Neural progenitor cell (in vitro differentiated cells): ENCODE measurements at regions not wholly inside any gene's neighbourhood (a gene's known extent, or its start where the extent isn't known, plus 50 kb on each side); places are given as distances from the start of the nearest gene placed in this dataset.

ENCODE experiments used
- CTCF ChIP-seq: fragments of 200-600 bp; sonication (generic); IDR thresholded peaks from 2 replicates; pipeline ENCODE4 v1.5.1; 2017; ENCODE audit warnings: antibody characterized with exemption, mild to moderate bottlenecking
- EZH2 ChIP-seq: fragments of 200-600 bp; sonication (generic); IDR thresholded peaks from 2 replicates; pipeline ENCODE4 v1.6.1; 2017; ENCODE audit warnings: antibody characterized with exemption, mild to moderate bottlenecking, moderate library complexity

DNA sequence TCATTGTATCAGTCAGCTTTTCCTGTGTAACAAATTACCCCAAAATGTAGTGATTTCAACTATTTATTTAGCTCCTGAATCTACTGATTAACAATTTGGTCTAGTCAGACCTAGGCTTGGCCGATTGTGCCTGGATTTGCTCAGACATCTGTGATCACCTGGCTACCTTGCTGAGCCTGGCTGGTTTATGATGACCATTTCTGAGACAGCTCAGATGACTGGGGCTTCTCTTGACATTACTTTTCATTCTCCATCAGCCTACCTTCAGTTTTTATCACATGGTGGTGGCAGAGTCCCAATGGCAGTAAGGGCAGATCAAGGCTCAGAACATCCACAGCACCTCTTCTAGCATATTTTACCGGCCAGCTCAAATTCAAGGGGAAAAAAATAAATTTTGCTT, 286.3 kb downstream of the BTG1 start:
- TF ChIP-seq CTCF (no peak), EZH2 (no peak)
